Mammary epithelial cell (primary cell): ENCODE measurements at regions not wholly inside any gene's neighbourhood (a gene's known extent, or its start where the extent isn't known, plus 50 kb on each side); places are given as distances from the start of the nearest gene placed in this dataset.

ENCODE experiments used
- CTCF ChIP-seq, 2 donors: IDR thresholded peaks in 1 of 2; conservative IDR thresholded peaks in 1 of 2; 2 replicates each; pipeline ENCODE4 v1.5.1; 2011 to 2012; ENCODE audit warnings: inconsistent platforms in 2 of 2, low read length in 2 of 2, mild to moderate bottlenecking in 2 of 2, control low read depth in 1 of 2, low read depth in 1 of 2; ENCODE audit not compliant: insufficient read depth in 1 of 2; ENCODE audit errors: extremely low read depth in 1 of 2
- EZH2 ChIP-seq: IDR thresholded peaks from 2 replicates; pipeline ENCODE4 v1.6.1; 2012; ENCODE audit warnings: low read length, inconsistent platforms, borderline replicate concordance

- TF ChIP-seq CTCF (conservative IDR thresholded peaks at IDR 0.05 in 1 of 2, IDR thresholded peaks at IDR 0.05 in 1 of 2; ENCODE audit: extremely low read depth in 1 of 2, insufficient read depth in 1 of 2, low read depth in 1 of 2, low read length in 2 of 2) (no peak), EZH2 (no peak)
These were observed 133.7 kb upstream of the CXCL13 start for GRCh38 chr4:77471821-77472495.
